ENCODE measurements at regions not wholly inside any gene's neighbourhood (a gene's known extent, or its start where the extent isn't known, plus 50 kb on each side); places are given as distances from the start of the nearest gene placed in this dataset.

- H3K4me3 ChIP-seq (ENCODE audit: low read length) = no peak overlapping the region
- CTCF ChIA-PET = no interaction called here
- intact Hi-C loops (cut with micrococcal nuclease) = no loop called here
- no peak for TF ChIP-seq EZH2phosphoT487 (IDR thresholded peaks at IDR 0.05; ENCODE audit: borderline replicate concordance, low read length)
- POLR2A ChIA-PET (ENCODE audit: unreplicated experiment) = no interaction called here
- H3K27ac ChIP-seq (ENCODE audit: low read length) = no peak overlapping the region
- no peak overlapping the region for H3K9ac ChIP-seq (ENCODE audit: low read length)
- no peaks in the 10 kb centered on the region for H3F3A ChIP-seq (ENCODE audit: low read length, unreplicated experiment)
- no peaks in the 10 kb centered on the region for H3K4me1 ChIP-seq (ENCODE audit: insufficient read depth, low read length)
- ATAC-seq (no peak), DNase-seq (no peak)
- no peaks in the 10 kb centered on the region for H3K36me3 ChIP-seq (ENCODE audit: low read depth, low read length)
- no peaks in the 10 kb centered on the region for H3K27me3 ChIP-seq (ENCODE audit: low read length)
- H3K4me2 ChIP-seq (ENCODE audit: low read length) = no peak overlapping the region
- peaks cover 20% of the 10 kb centered on the region; the same call in 1 of the 2 replicates for H3K9me3 ChIP-seq (ENCODE audit: low read length)
- H3K9me2 ChIP-seq (replicated peaks; ENCODE audit: low read length) = no peaks in the 10 kb centered on the region
- no peak overlapping the region for H2AFZ ChIP-seq (ENCODE audit: low read length)
- no peaks in the 10 kb centered on the region for H3K79me2 ChIP-seq (ENCODE audit: low read length)
- H4K20me1 ChIP-seq (ENCODE audit: low read length) = no peaks in the 10 kb centered on the region
- no TSS peak for BruUV-seq (replicated peaks)
These were observed 578.4 kb upstream of the STXBP6 start for GRCh38 chr14:25628390-25628789.

GRCh38 chr14:25626986-25627385 is 577.0 kb upstream of the STXBP6 start:
- no TSS peak for BruUV-seq (replicated peaks)
- Histone ChIP-seq H2AFZ (ENCODE audit: low read length) (no peak overlapping the region), H3K27ac (ENCODE audit: low read length) (no peak overlapping the region), H3K9ac (ENCODE audit: low read length) (no peak overlapping the region), H3K27me3 (ENCODE audit: low read length) (no peaks in the 10 kb centered on the region), H3K79me2 (ENCODE audit: low read length) (no peaks in the 10 kb centered on the region), H3K4me3 (ENCODE audit: low read length) (no peak overlapping the region), H3K4me2 (ENCODE audit: low read length) (no peak overlapping the region), H4K20me1 (ENCODE audit: low read length) (no peaks in the 10 kb centered on the region), H3K9me2 (replicated peaks; ENCODE audit: low read length) (no peaks in the 10 kb centered on the region), H3K36me3 (ENCODE audit: low read depth, low read length) (no peaks in the 10 kb centered on the region), H3K9me3 (ENCODE audit: low read length) (peaks cover 18% of the 10 kb centered on the region; the same call in 1 of the 2 replicates), H3F3A (ENCODE audit: low read length, unreplicated experiment) (no peaks in the 10 kb centered on the region), H3K4me1 (ENCODE audit: insufficient read depth, low read length) (no peaks in the 10 kb centered on the region)
- DNase-seq (no peak), ATAC-seq (no peak)
- intact Hi-C loops (cut with micrococcal nuclease) = no loop called here
- ChIA-PET POLR2A (ENCODE audit: unreplicated experiment) (no interaction called here), CTCF (no interaction called here)
- TF ChIP-seq EZH2phosphoT487 (IDR thresholded peaks at IDR 0.05; ENCODE audit: borderline replicate concordance, low read length) (no peak), CTCF (conservative IDR thresholded peaks at IDR 0.05; ENCODE audit: low read depth, low read length) (no peak), EZH2 (IDR thresholded peaks at IDR 0.05; ENCODE audit: low read length, unreplicated experiment) (no peak)

- no peak overlapping the region for H3K27ac ChIP-seq (ENCODE audit: low read length)
- CTCF ChIA-PET = no interaction called here
These were observed 572.8 kb upstream of the STXBP6 start for GRCh38 chr14:25622763-25623162.

More at GRCh38 chr14:25622763-25623162, 572.8 kb upstream of the STXBP6 start:
- DNase-seq = no peak
- no peaks in the 10 kb centered on the region for H3K79me2 ChIP-seq (ENCODE audit: low read length)
- H3K9me2 ChIP-seq (replicated peaks; ENCODE audit: low read length) = no peaks in the 10 kb centered on the region
- H3K4me1 ChIP-seq (ENCODE audit: insufficient read depth, low read length) = no peaks in the 10 kb centered on the region
- H3K27me3 ChIP-seq (ENCODE audit: low read length) = no peaks in the 10 kb centered on the region
- H3K36me3 ChIP-seq (ENCODE audit: low read depth, low read length) = no peaks in the 10 kb centered on the region
- no peak overlapping the region for H2AFZ ChIP-seq (ENCODE audit: low read length)
- no peak overlapping the region for H3K9ac ChIP-seq (ENCODE audit: low read length)
- no TSS peak for BruUV-seq (replicated peaks)
- TF ChIP-seq CTCF (conservative IDR thresholded peaks at IDR 0.05; ENCODE audit: low read depth, low read length) (no peak), EZH2phosphoT487 (IDR thresholded peaks at IDR 0.05; ENCODE audit: borderline replicate concordance, low read length) (no peak), EZH2 (IDR thresholded peaks at IDR 0.05; ENCODE audit: low read length, unreplicated experiment) (no peak)
- no peaks in the 10 kb centered on the region for H4K20me1 ChIP-seq (ENCODE audit: low read length)
- H3F3A ChIP-seq (ENCODE audit: low read length, unreplicated experiment) = no peaks in the 10 kb centered on the region
- no peak for ATAC-seq
- no peak overlapping the region for H3K4me2 ChIP-seq (ENCODE audit: low read length)
- H3K4me3 ChIP-seq (ENCODE audit: low read length) = no peak overlapping the region
- intact Hi-C loops (cut with micrococcal nuclease) = no loop called here
- POLR2A ChIA-PET (ENCODE audit: unreplicated experiment) = no interaction called here
- 0 out of 2 replicates have a peak, but pooled peaks cover 20% of the 10 kb centered on the region for H3K9me3 ChIP-seq (ENCODE audit: low read length)

All from PC-3 (cell line).